ENCODE measurements at regions not wholly inside any gene's neighbourhood (a gene's known extent, or its start where the extent isn't known, plus 50 kb on each side); places are given as distances from the start of the nearest gene placed in this dataset.

- TF ChIP-seq CTCF (IDR thresholded peaks at IDR 0.05): no peak
- TF ChIP-seq ZFX (IDR thresholded peaks at IDR 0.05; ENCODE audit: borderline replicate concordance): no peak
- no peak overlapping the region for H3K27ac ChIP-seq
Observed at GRCh38 chrX:13476384-13476783, 93.0 kb upstream of the EGFL6 start.

- TF ChIP-seq CTCF (IDR thresholded peaks at IDR 0.05) (no peak), ZFX (IDR thresholded peaks at IDR 0.05; ENCODE audit: borderline replicate concordance) (no peak)
- no peak overlapping the region for H3K27ac ChIP-seq
Observed at GRCh38 chrX:13474164-13474516, 95.3 kb upstream of the EGFL6 start.

GRCh38 chrX:13473442-13474163, 95.8 kb upstream of the EGFL6 start:
- H3K27ac ChIP-seq: no peak overlapping the region
- TF ChIP-seq CTCF (IDR thresholded peaks at IDR 0.05) (no peak), ZFX (IDR thresholded peaks at IDR 0.05; ENCODE audit: borderline replicate concordance) (no peak)

- TF ChIP-seq CTCF (IDR thresholded peaks at IDR 0.05) (no peak), ZFX (IDR thresholded peaks at IDR 0.05; ENCODE audit: borderline replicate concordance) (no peak)
- H3K27ac ChIP-seq: no peak overlapping the region
Observed at GRCh38 chrX:13472975-13473374, 96.4 kb upstream of the EGFL6 start.

GRCh38 chrX:13471269-13471668, 98.1 kb upstream of the EGFL6 start:
- H3K27ac ChIP-seq: no peak overlapping the region
- TF ChIP-seq ZFX (IDR thresholded peaks at IDR 0.05; ENCODE audit: borderline replicate concordance) (no peak), CTCF (IDR thresholded peaks at IDR 0.05) (no peak)

GRCh38 chrX:13470685-13470977, 98.8 kb upstream of the EGFL6 start:
- no peak for TF ChIP-seq ZFX (IDR thresholded peaks at IDR 0.05; ENCODE audit: borderline replicate concordance)
- no peak for TF ChIP-seq CTCF (IDR thresholded peaks at IDR 0.05)
- no peak overlapping the region for H3K27ac ChIP-seq

GRCh38 chrX:13469963-13470684, 99.3 kb upstream of the EGFL6 start:
- TF ChIP-seq CTCF (IDR thresholded peaks at IDR 0.05) (no peak), ZFX (IDR thresholded peaks at IDR 0.05; ENCODE audit: borderline replicate concordance) (no peak)
- H3K27ac ChIP-seq: no peak overlapping the region
